Muscle of back (tissue), 3 donors: ENCODE measurements at regions not wholly inside any gene's neighbourhood (a gene's known extent, or its start where the extent isn't known, plus 50 kb on each side); places are given as distances from the start of the nearest gene placed in this dataset.

Experiments used
- DNase-seq, 3 donors: peaks; one replicate each; pipeline versions ENCODE4 v3.0.0 to v3.0.0-alpha.2; 2013

- no peak for DNase-seq
Observed at GRCh38 chr5:5044247-5044840, 95.8 kb upstream of the ADAMTS16 start.

- no peak for DNase-seq
Observed at GRCh38 chr5:5046680-5047502, 93.2 kb upstream of the ADAMTS16 start.

- DNase-seq, result no peak
Observed at GRCh38 chr5:5050801-5051200, 89.3 kb upstream of the ADAMTS16 start.

GRCh38 chr5:5055712-5056111 is 84.4 kb upstream of the ADAMTS16 start:
- DNase-seq, result no peak

- no peak for DNase-seq
Observed at GRCh38 chr5:5061836-5062235, 78.3 kb upstream of the ADAMTS16 start.

GRCh38 chr5:5062525-5063302 is 77.4 kb upstream of the ADAMTS16 start:
- DNase-seq, result no peak

- DNase-seq, result no peak
Observed at GRCh38 chr5:5063533-5063953, 76.6 kb upstream of the ADAMTS16 start.

- DNase-seq, result no peak
Observed at GRCh38 chr5:5065472-5065871, 74.7 kb upstream of the ADAMTS16 start.

GRCh38 chr5:5066276-5067186 is 73.6 kb upstream of the ADAMTS16 start:
- peak in 2 of 3 donors; percentile 13 to 46 for DNase-seq

- no peak for DNase-seq
Observed at GRCh38 chr5:5069851-5070250, 70.3 kb upstream of the ADAMTS16 start.

- no peak for DNase-seq
Observed at GRCh38 chr5:5071554-5071953, 68.6 kb upstream of the ADAMTS16 start.

GRCh38 chr5:5077236-5077635 is 62.9 kb upstream of the ADAMTS16 start:
- no peak for DNase-seq

- no peak for DNase-seq
Observed at GRCh38 chr5:5078009-5078897, 61.9 kb upstream of the ADAMTS16 start.

- no peak for DNase-seq
Observed at GRCh38 chr5:5079876-5080275, 60.3 kb upstream of the ADAMTS16 start.

GRCh38 chr5:5080790-5081189 is 59.3 kb upstream of the ADAMTS16 start:
- DNase-seq, result no peak

GRCh38 chr5:5085381-5085780 is 54.7 kb upstream of the ADAMTS16 start:
- peak in 2 of 3 donors; percentile 26 to 42 for DNase-seq

- no peak for DNase-seq
Observed at GRCh38 chr5:5089895-5090649, 50.1 kb upstream of the ADAMTS16 start.
